CD4-positive, CD25-positive, alpha-beta regulatory T cell (primary cell): ENCODE measurements at regions not wholly inside any gene's neighbourhood (a gene's known extent, or its start where the extent isn't known, plus 50 kb on each side); places are given as distances from the start of the nearest gene placed in this dataset.
"Not testable (repeated sequence)": the region's sequence is repeated elsewhere in the genome, so short reads cannot be mapped to it uniquely, and the experiment has no call there.

ENCODE experiments used
- ATAC-seq, 2 donors: fragments of 150-1000 bp; cut with Tn5 transposase; one replicate each; pipeline ENCODE4 v1.10.0; 2021; ENCODE audit warnings: low read depth in 2 of 2, moderate number of reproducible peaks in 2 of 2, moderate library complexity in 1 of 2
- DNase-seq, 3 donors: peaks; one replicate each; pipeline versions ENCODE4 v3.0.0 to v3.0.0-alpha.2; 2012 to 2022; ENCODE audit warnings: mixed read lengths in 1 of 3
- H3K27ac ChIP-seq: one replicate; pipeline ENCODE4 v1.7.0; 2013; ENCODE audit warnings: mild to moderate bottlenecking, low read length; ENCODE audit not compliant: insufficient read depth, poor library complexity, severe bottlenecking
- H3K27me3 ChIP-seq: one replicate; pipeline ENCODE4 v1.7.0; 2013; ENCODE audit warnings: low read length; ENCODE audit not compliant: control insufficient read depth, insufficient read depth
- H3K36me3 ChIP-seq: one replicate; pipeline ENCODE4 v1.7.0; 2013; ENCODE audit warnings: mild to moderate bottlenecking, low read length, moderate library complexity; ENCODE audit not compliant: control insufficient read depth, insufficient read depth
- H3K4me1 ChIP-seq: 2 replicates; pipeline ENCODE4 v1.7.0; 2013; ENCODE audit warnings: mild to moderate bottlenecking, low read length; ENCODE audit not compliant: insufficient read depth, control insufficient read depth, poor library complexity, severe bottlenecking
- H3K4me3 ChIP-seq: one replicate; pipeline ENCODE4 v1.7.0; 2013; ENCODE audit warnings: low read depth, mild to moderate bottlenecking, low read length, moderate library complexity
- H3K9me3 ChIP-seq, 2 experiments: 1 replicate in 1 of 2; 2 replicates in 1 of 2; pipeline ENCODE4 v1.7.0; 2013; ENCODE audit warnings: low read length in 2 of 2, mild to moderate bottlenecking in 1 of 2, moderate library complexity in 1 of 2; ENCODE audit not compliant: control insufficient read depth in 2 of 2
- H3K27ac Mint-ChIP-seq, 3 donors: one replicate each; pipeline ENCODE4 v1.8.0; 2020 to 2022; ENCODE audit warnings: mild to moderate bottlenecking in 3 of 3, mixed read lengths in 3 of 3, moderate library complexity in 2 of 3
- H3K27me3 Mint-ChIP-seq: one replicate; pipeline ENCODE4 v1.8.0; 2022; ENCODE audit warnings: mild to moderate bottlenecking, mixed read lengths
- H3K36me3 Mint-ChIP-seq: one replicate; pipeline ENCODE4 v1.8.0; 2020; ENCODE audit warnings: mixed read lengths
- H3K4me1 Mint-ChIP-seq, 4 donors: one replicate each; pipeline ENCODE4 v1.8.0; 2020 to 2022; ENCODE audit warnings: mixed read lengths in 4 of 4, mild to moderate bottlenecking in 1 of 4
- H3K4me3 Mint-ChIP-seq, 4 donors: one replicate each; pipeline ENCODE4 v1.8.0; 2020 to 2022; ENCODE audit warnings: mild to moderate bottlenecking in 4 of 4, mixed read lengths in 4 of 4, moderate library complexity in 3 of 4
- H3K9me3 Mint-ChIP-seq, 7 donors: one replicate each; pipeline ENCODE4 v1.8.0; 2020 to 2022; ENCODE audit warnings: mixed read lengths in 7 of 7, mild to moderate bottlenecking in 3 of 7, moderate library complexity in 2 of 7

DNA sequence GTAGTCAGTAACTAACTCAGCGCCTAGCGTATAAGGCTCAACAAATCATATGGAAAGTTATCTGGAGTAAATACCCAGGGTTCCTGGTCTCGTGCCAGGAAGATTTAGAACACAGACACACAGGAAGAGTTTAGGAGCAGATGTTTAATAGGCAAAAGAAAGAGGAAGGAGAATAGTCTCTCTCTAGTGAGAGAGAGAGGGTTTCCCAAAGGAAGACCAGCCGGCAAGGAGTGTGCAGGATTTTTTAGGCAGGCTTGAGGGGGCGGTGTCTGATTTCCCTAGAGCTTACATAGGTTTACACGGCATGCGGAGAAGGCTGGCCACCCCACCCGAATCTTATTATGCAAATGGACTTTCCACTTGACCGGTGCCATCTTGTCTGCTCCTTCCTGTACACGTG, 284.0 kb upstream of the FRG1 start:
- no peaks in the 10 kb centered on the region for H3K4me1 ChIP-seq
- no peaks in the 10 kb centered on the region for H3K27me3 ChIP-seq
- Mint-ChIP-seq H3K4me1 (no peaks in the 10 kb centered on the region), H3K4me3 (no peak overlapping the region), H3K36me3 (no peaks in the 10 kb centered on the region), H3K9me3 (peaks cover 0 to 3% (median 0%) of the 10 kb centered on the region in 7 donors), H3K27ac (peak overlapping the region in 1 of 3 donors; percentile 15), H3K27me3 (no peaks in the 10 kb centered on the region)
- no peak for ATAC-seq
- H3K27ac ChIP-seq = no peak overlapping the region
- no peaks in the 10 kb centered on the region for H3K9me3 ChIP-seq
- no peak for DNase-seq
- no peak overlapping the region for H3K4me3 ChIP-seq
- no peaks in the 10 kb centered on the region for H3K36me3 ChIP-seq

DNA sequence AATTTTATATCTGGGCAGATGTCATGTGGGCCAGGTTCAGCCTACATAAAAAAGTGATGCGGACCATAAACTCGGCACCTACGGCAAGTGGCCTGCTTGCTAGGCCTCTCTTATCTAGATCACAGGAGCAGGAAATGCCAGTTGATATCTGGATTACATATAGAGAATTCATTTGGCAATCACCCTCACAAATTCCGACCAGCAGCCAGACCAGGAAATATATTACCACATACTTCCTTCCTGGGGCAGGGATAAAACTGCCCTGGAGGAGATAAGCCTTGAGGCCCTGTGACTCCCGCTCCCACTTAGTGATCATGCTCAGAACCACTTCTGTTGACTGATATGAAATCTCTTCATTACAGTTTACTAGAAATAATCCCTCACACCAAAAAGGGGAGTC, 282.4 kb upstream of the FRG1 start:
- not testable (repeated sequence) for DNase-seq, H3K9me3 ChIP-seq, ATAC-seq, H3K27me3 ChIP-seq, H3K27ac ChIP-seq, H3K4me3 ChIP-seq, H3K36me3 Mint-ChIP-seq, H3K27ac Mint-ChIP-seq, H3K4me3 Mint-ChIP-seq, H3K36me3 ChIP-seq, H3K9me3 Mint-ChIP-seq, H3K4me1 Mint-ChIP-seq, H3K4me1 ChIP-seq, H3K27me3 Mint-ChIP-seq

DNA sequence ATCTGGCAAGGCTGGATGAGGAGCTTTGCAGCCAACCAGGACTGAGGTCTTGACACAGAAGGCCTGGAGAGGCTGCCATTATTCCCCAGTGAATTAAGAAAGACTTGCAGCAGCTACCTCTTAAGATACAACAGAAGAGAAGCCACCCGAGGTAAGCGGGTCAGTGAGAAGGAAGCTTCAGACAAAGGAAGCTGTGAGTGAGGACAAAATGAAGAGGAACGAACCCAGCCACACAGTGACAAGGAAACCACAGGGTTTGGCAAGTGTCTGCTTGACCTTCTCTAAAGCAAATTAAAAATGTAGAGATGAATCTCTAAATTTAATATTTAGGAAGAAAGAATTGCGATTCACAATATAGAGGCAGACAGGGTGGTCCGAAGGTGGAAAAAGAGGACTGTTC, 281.8 kb upstream of the FRG1 start:
- not testable (repeated sequence) for H3K4me3 Mint-ChIP-seq, H3K27ac Mint-ChIP-seq, H3K4me1 ChIP-seq, H3K36me3 Mint-ChIP-seq, H3K9me3 Mint-ChIP-seq, H3K4me1 Mint-ChIP-seq, H3K9me3 ChIP-seq, H3K36me3 ChIP-seq, DNase-seq, ATAC-seq, H3K27me3 Mint-ChIP-seq, H3K27ac ChIP-seq, H3K27me3 ChIP-seq, H3K4me3 ChIP-seq

DNA sequence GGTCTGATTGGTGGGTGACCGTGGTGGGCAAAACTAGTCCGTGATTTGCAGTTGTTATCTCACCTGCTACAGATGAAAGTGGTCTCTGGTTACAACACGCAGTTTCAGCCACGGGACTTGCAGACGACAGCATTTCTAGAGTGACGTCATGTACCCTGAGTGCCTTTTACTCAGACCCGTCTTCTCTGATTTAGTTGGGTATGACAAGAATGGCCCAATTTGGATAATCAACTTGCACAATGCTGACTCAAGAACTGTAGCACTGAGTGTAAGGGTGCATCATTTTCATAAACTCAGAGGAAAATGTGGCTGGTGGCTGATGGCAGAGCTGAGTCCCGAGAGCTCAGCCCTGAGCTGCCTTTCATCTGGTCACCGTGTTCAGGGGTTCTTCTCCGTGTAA, 281.4 kb upstream of the FRG1 start:
- H3K4me1 ChIP-seq = no peaks in the 10 kb centered on the region
- Mint-ChIP-seq H3K36me3 (no peaks in the 10 kb centered on the region), H3K4me3 (no peak overlapping the region), H3K27me3 (no peaks in the 10 kb centered on the region), H3K27ac (no peak overlapping the region), H3K4me1 (no peaks in the 10 kb centered on the region), H3K9me3 (peaks cover 0 to 3% (median 0%) of the 10 kb centered on the region in 7 donors)
- no peak overlapping the region for H3K27ac ChIP-seq
- no peaks in the 10 kb centered on the region for H3K36me3 ChIP-seq
- DNase-seq (no peak), ATAC-seq (no peak)
- no peak overlapping the region for H3K4me3 ChIP-seq
- no peaks in the 10 kb centered on the region for H3K27me3 ChIP-seq
- H3K9me3 ChIP-seq = no peaks in the 10 kb centered on the region

DNA sequence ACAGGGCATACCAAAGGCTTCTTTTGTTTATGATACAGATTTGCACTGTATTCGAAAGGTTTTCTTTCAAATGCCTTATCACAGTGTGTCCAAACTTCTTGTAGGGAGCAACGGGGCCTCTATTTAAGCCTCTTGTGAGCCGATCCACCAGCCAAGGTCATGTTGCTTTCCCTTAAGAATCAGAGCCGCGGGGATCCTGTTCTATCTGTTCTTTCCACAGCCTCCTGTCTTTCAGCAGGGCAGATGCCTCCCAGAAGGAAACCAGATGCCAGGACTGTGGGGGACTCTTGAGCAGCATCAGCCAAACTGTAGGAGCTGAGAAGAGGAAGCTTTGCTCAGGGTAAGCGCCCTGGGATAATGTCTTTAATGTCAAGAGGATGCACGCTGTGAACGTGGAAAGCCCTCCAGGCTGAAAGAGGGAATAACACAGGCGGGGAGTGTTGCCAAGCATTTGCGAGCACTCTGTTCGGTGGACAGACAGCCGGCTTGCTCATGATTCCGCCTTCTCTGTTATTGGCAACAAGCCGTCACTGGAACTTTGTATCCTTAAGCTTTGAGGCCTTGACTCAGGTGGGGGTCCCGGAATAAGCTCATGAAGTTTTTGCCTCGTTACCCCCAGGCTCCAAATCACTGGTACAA, 279.8 kb upstream of the FRG1 start:
- no peaks in the 10 kb centered on the region for H3K9me3 ChIP-seq
- Mint-ChIP-seq H3K27ac (no peak overlapping the region), H3K4me3 (no peak overlapping the region), H3K4me1 (no peaks in the 10 kb centered on the region), H3K27me3 (no peaks in the 10 kb centered on the region), H3K9me3 (peaks cover 0 to 4% (median 0%) of the 10 kb centered on the region in 7 donors), H3K36me3 (no peaks in the 10 kb centered on the region)
- H3K4me3 ChIP-seq = no peak overlapping the region
- no peak for DNase-seq
- no peak for ATAC-seq
- no peak overlapping the region for H3K27ac ChIP-seq
- no peaks in the 10 kb centered on the region for H3K36me3 ChIP-seq
- no peaks in the 10 kb centered on the region for H3K4me1 ChIP-seq
- H3K27me3 ChIP-seq = no peaks in the 10 kb centered on the region

DNA sequence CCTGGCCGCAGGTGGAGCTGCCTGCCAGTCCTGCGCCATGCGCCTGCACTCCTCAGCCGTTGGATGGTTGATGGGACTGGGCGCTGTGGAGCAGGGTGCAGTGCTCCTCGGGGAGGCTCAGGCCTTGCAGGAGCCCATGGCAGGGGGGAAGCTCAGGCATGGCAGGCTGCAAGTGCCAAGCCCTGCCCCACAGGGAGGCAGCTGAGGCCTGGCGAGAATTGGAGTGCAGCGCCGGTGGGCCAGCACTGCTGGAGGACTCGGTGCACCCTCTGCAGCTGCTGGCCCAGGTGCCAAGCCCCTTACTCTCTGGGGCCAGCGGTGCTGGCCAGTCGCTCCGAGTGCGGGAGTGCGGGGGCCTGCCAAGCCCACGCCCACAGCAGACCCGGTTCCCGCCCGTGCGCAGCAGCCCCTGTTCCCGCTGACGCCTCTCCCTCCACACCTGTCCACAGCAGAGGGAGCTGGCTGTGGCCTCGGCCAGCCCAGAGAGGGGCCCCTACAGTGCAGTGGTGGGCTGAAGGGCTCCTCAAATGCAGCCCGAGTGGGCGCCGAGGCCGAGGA, 275.9 kb upstream of the FRG1 start:
- no peak overlapping the region for H3K27ac Mint-ChIP-seq
- DNase-seq (no peak), ATAC-seq (no peak)
- no peaks in the 10 kb centered on the region for H3K4me1 Mint-ChIP-seq
- no peaks in the 10 kb centered on the region for H3K36me3 ChIP-seq
- no peaks in the 10 kb centered on the region for H3K4me1 ChIP-seq
- H3K4me3 Mint-ChIP-seq = no peak overlapping the region
- H3K27me3 ChIP-seq = no peaks in the 10 kb centered on the region
- H3K9me3 ChIP-seq = no peaks in the 10 kb centered on the region
- no peak overlapping the region for H3K4me3 ChIP-seq
- peaks cover 0 to 4% (median 0%) of the 10 kb centered on the region in 7 donors for H3K9me3 Mint-ChIP-seq
- H3K27me3 Mint-ChIP-seq = no peaks in the 10 kb centered on the region
- H3K27ac ChIP-seq = no peak overlapping the region
- H3K36me3 Mint-ChIP-seq = no peaks in the 10 kb centered on the region

DNA sequence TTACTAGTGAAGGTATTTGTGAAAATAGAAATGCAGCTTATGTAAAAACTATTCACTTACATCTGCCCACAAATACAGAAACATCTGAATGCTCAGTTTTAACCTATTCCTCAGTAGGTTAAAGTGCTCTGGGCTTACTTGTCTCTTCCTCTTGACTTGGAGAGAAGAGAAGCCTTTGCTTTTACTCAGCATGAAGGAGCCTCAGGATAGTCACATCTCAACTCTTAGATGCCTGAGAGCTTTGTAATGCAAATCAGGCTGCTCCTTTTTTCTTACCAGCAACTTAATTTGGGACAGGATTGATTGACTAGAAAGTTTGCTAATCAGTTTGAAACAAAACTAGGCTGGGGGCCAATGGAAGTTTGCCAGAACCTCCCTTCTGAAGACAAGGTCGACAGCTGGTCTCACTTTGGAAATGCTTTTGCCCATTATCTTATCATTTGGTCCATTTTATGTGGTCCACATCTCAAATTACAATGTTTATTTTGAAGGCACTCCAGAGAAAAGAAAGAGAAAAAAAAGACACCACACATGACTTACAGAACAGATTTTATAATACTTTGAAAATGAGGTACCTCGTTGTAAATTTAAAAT, 274.9 kb upstream of the FRG1 start:
- not testable (repeated sequence) for H3K36me3 ChIP-seq, H3K4me3 ChIP-seq, H3K9me3 ChIP-seq, H3K27ac ChIP-seq, H3K27me3 Mint-ChIP-seq, H3K9me3 Mint-ChIP-seq, H3K4me1 ChIP-seq, H3K4me1 Mint-ChIP-seq, DNase-seq, H3K27me3 ChIP-seq, H3K27ac Mint-ChIP-seq, H3K36me3 Mint-ChIP-seq, H3K4me3 Mint-ChIP-seq, ATAC-seq

DNA sequence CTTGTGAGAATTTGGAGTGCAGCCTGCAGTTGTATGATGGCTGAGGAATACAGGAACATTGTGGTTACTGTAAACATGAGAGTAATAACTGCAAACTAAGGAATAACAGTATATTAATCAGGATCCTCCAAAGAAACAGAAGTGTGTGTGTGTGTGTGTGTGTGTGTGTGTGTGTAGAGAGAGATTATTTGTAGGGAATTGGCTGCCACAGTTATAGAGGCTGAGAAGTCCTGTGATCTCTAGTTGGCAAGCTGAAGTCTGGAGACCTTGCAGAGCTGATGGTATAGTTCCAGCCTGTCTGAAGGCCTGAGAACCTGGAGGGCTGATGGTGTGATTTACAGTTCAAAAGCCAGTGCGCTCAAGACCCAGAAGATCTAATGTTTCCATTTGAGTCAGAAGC, 273.3 kb upstream of the FRG1 start:
- H3K27me3 Mint-ChIP-seq, H3K9me3 Mint-ChIP-seq, H3K4me1 Mint-ChIP-seq, H3K36me3 Mint-ChIP-seq, H3K27ac ChIP-seq, H3K36me3 ChIP-seq, DNase-seq, ATAC-seq, H3K4me1 ChIP-seq, H3K4me3 ChIP-seq, H3K4me3 Mint-ChIP-seq, H3K27me3 ChIP-seq, H3K9me3 ChIP-seq, H3K27ac Mint-ChIP-seq: not testable (repeated sequence)
